Smooth muscle cell (in vitro differentiated cells): ENCODE measurements at regions not wholly inside any gene's neighbourhood (a gene's known extent, or its start where the extent isn't known, plus 50 kb on each side); places are given as distances from the start of the nearest gene placed in this dataset.

ENCODE experiments used
- DNase-seq: peaks from one replicate; lab custom pipeline; 2025; ENCODE audit not compliant: unreplicated experiment; lab: John Stamatoyannopoulos, UW
- H2AFZ ChIP-seq: fragments of 200-600 bp; sonication (generic); 2 replicates; pipeline ENCODE4 v1.6.0; 2016; ENCODE audit warnings: antibody characterized with exemption, low read depth, mild to moderate bottlenecking
- H3F3A ChIP-seq: fragments of 200-600 bp; sonication (generic); 2 replicates; pipeline ENCODE4 v1.6.0; 2017; ENCODE audit warnings: antibody characterized with exemption, low read depth
- H3K27ac ChIP-seq: fragments of 200-600 bp; sonication (generic); 2 replicates; pipeline ENCODE4 v1.5.1; 2016; ENCODE audit warnings: low read depth, mild to moderate bottlenecking
- H3K27me3 ChIP-seq: fragments of 200-600 bp; sonication (generic); 2 replicates; pipeline ENCODE4 v1.6.1; 2016; ENCODE audit warnings: low read depth, mild to moderate bottlenecking
- H3K36me3 ChIP-seq: fragments of 200-600 bp; sonication (generic); 2 replicates; pipeline ENCODE4 v1.5.1; 2016; ENCODE audit warnings: low read depth
- H3K4me1 ChIP-seq: fragments of 200-600 bp; sonication (generic); 2 replicates; pipeline ENCODE4 v1.5.1; 2016; ENCODE audit warnings: low read depth
- H3K4me2 ChIP-seq: fragments of 200-600 bp; sonication (generic); 2 replicates; pipeline ENCODE4 v1.6.0; 2016; ENCODE audit warnings: mild to moderate bottlenecking
- H3K4me3 ChIP-seq: fragments of 200-600 bp; sonication (generic); 2 replicates; pipeline ENCODE4 v1.5.1; 2016; ENCODE audit warnings: mild to moderate bottlenecking
- H3K79me2 ChIP-seq: fragments of 200-600 bp; sonication (generic); 2 replicates; pipeline ENCODE4 v1.6.0; 2016; ENCODE audit warnings: low read depth, mild to moderate bottlenecking
- H3K9ac ChIP-seq: fragments of 200-600 bp; sonication (generic); 2 replicates; pipeline ENCODE4 v1.6.0; 2016; ENCODE audit warnings: low read depth
- H3K9me3 ChIP-seq: fragments of 200-600 bp; sonication (generic); replicated peaks from 2 replicates; pipeline ENCODE4 v1.5.1; 2016; ENCODE audit warnings: low read depth
- H4K20me1 ChIP-seq: fragments of 200-600 bp; sonication (generic); 2 replicates; pipeline ENCODE4 v1.6.0; 2016; ENCODE audit warnings: low read depth
- CTCF ChIP-seq: fragments of 200-600 bp; sonication (generic); IDR thresholded peaks from 2 replicates; pipeline ENCODE4 v1.5.1; 2017; ENCODE audit warnings: borderline replicate concordance, mild to moderate bottlenecking, antibody characterized with exemption; ENCODE audit not compliant: insufficient read depth, poor library complexity, severe bottlenecking
- WGBS: methylation state at CpG from one replicate; pipeline ENCODE4 v1.1.7; 2016; ENCODE audit warnings: low lambda C conversion rate; 5-methylcytosine and 5-hydroxymethylcytosine counted together

GRCh38 chr6:81565071-81565470, 187.4 kb downstream of the TENT5A start:
- H3K36me3 ChIP-seq: no peaks in the 10 kb centered on the region
- H3K27ac ChIP-seq: no peak overlapping the region
- no peaks in the 10 kb centered on the region for H3F3A ChIP-seq
- no peak overlapping the region for H3K4me3 ChIP-seq
- H3K27me3 ChIP-seq: no peaks in the 10 kb centered on the region
- TF ChIP-seq CTCF: no peak
- no peak overlapping the region for H3K9ac ChIP-seq
- H4K20me1 ChIP-seq: no peaks in the 10 kb centered on the region
- DNase-seq: no peak
- H3K9me3 ChIP-seq: no peaks in the 10 kb centered on the region
- H2AFZ ChIP-seq: no peak overlapping the region
- peaks cover 22% of the 10 kb centered on the region for H3K4me1 ChIP-seq
- no peaks in the 10 kb centered on the region for H3K79me2 ChIP-seq
- H3K4me2 ChIP-seq: peak overlapping the region; percentile 6
- WGBS: 52% methylated on average over 2 of the region's 2 CpGs

DNA sequence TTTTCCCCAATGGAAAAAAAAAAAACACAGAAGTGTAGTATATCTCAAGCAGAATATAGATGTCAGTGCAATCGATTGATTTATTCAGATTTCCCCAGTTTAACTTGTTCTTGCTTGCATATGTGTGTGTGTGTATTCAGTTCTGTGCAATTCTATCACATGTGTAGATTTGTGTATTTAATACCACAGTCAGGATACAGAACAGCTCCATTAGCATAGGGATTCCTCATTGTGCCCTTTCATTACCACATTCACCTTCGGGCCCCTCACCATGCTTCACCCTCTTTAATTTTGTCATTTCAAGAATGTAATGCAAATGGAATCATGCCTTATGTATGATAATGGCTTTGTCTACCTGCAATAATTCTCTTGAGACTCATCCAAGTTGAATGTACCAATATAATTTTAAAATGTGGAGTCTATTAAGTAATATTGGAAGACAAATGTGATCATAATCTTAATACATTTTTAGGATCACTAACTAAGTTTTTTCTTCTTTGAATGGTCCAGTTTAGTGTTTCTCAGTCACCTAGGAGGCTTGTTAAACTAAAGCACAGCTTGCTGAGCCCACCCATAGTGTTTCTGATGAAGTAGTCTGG, 187.9 kb downstream of the TENT5A start:
- no peaks in the 10 kb centered on the region for H3F3A ChIP-seq
- H3K4me3 ChIP-seq: no peak overlapping the region
- H3K36me3 ChIP-seq: no peaks in the 10 kb centered on the region
- H3K9me3 ChIP-seq: no peaks in the 10 kb centered on the region
- H3K27ac ChIP-seq: no peak overlapping the region
- DNase-seq: no peak
- no peak for TF ChIP-seq CTCF
- H3K9ac ChIP-seq: no peak overlapping the region
- no peaks in the 10 kb centered on the region for H4K20me1 ChIP-seq
- peaks cover 22% of the 10 kb centered on the region for H3K4me1 ChIP-seq
- peak overlapping the region; percentile 6 for H3K4me2 ChIP-seq
- no peak overlapping the region for H2AFZ ChIP-seq
- 92% methylated on average over 2 of the region's 2 CpGs for WGBS
- H3K27me3 ChIP-seq: no peaks in the 10 kb centered on the region
- H3K79me2 ChIP-seq: no peaks in the 10 kb centered on the region

DNA sequence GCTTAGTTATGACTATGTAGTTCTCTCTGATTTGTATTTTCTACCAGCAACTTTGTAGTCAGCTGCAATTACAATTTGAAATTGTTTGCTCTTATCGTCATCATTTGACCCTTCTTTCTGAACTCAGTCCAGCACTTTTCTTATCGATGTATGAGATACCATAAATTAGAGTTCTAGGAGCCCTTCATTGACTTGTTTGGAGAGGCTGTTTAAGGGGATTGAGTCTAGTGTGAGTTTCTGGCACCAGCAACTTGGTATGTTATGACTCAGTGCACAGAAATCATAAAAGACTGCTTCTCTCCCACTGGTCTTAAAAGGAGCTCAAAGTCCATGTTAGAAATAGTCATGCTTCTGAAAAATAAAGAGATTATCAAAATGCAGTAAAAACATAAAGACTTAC, 190.3 kb downstream of the TENT5A start:
- H3K27ac ChIP-seq: peak overlapping the region; percentile 81

More for the DNA sequence above, 190.3 kb downstream of the TENT5A start:
- Histone ChIP-seq H3K27me3 (no peaks in the 10 kb centered on the region), H4K20me1 (no peaks in the 10 kb centered on the region), H3K4me1 (peaks cover 22% of the 10 kb centered on the region), H3F3A (no peaks in the 10 kb centered on the region), H3K79me2 (no peaks in the 10 kb centered on the region), H3K4me2 (peak overlapping the region; percentile 83), H3K4me3 (peak overlapping the region; percentile 39), H3K9ac (peak overlapping the region; percentile 25), H3K9me3 (no peaks in the 10 kb centered on the region), H2AFZ (peak overlapping the region; percentile 23), H3K36me3 (no peaks in the 10 kb centered on the region)
- no peak for DNase-seq
- 2% methylated on average over 2 of the region's 2 CpGs for WGBS
- no peak for TF ChIP-seq CTCF
